Endothelial cell of umbilical vein (primary cell): ENCODE measurements at regions not wholly inside any gene's neighbourhood (a gene's known extent, or its start where the extent isn't known, plus 50 kb on each side); places are given as distances from the start of the nearest gene placed in this dataset.

Source experiments
- BruUV-seq: library from RNA; stranded (reverse); fragments of 400-500 nt; replicated peaks from 2 replicates; lab custom pipeline; 2021; lab: Mats Ljungman, UMichigan
- CTCF ChIA-PET: fragments of 300-600, 350-600 bp; sonication (Branson Sonifier 250); formaldehyde crosslinking; loops from one replicate; lab custom pipeline; 2021; ENCODE audit warnings: antibody characterized with exemption, inconsistent platforms; lab: Charles Lee
- POLR2A ChIA-PET: fragments of 300-600, 350-600 bp; sonication (Branson Sonifier 250); formaldehyde crosslinking; loops from one replicate; lab custom pipeline; 2021; ENCODE audit warnings: antibody characterized with exemption, inconsistent platforms; lab: Charles Lee
- DNase-seq: peaks from one replicate; pipeline ENCODE4 v3.0.0-alpha.2; 2011; ENCODE audit warnings: low read depth, low spot score
- FAIRE-seq: peaks from 2 replicates; lab custom pipeline; 2011; peaks lifted over from hg19 to GRCh38; lab: Jason Lieb, UNC
- H2AFZ ChIP-seq: 2 replicates; pipeline ENCODE4 v1.6.0; 2012; ENCODE audit warnings: low read depth, low read length, control low read depth, inconsistent platforms
- H3K27ac ChIP-seq: 2 replicates; pipeline ENCODE4 v1.5.1; 2011; ENCODE audit warnings: low read depth, mild to moderate bottlenecking, control low read depth, low read length, moderate library complexity; ENCODE audit not compliant: insufficient read depth
- H3K27me3 ChIP-seq, 2 experiments: 2 replicates each; pipeline versions ENCODE4 v1.6.0 to v1.6.1; 2011; ENCODE audit warnings: low read length in 2 of 2, mixed read lengths in 1 of 2; ENCODE audit not compliant: control insufficient read depth in 2 of 2, insufficient read depth in 2 of 2
- H3K36me3 ChIP-seq, 2 experiments: 2 replicates in 1 of 2; 3 replicates in 1 of 2; pipeline ENCODE4 v1.5.1; 2011; ENCODE audit warnings: low read length in 2 of 2, mild to moderate bottlenecking in 1 of 2, moderate library complexity in 1 of 2; ENCODE audit not compliant: control insufficient read depth in 2 of 2, insufficient read depth in 2 of 2; ENCODE audit errors: extremely low read depth in 1 of 2
- H3K4me1 ChIP-seq: 3 replicates; pipeline ENCODE4 v1.5.1; 2011; ENCODE audit warnings: mild to moderate bottlenecking, low read length; ENCODE audit not compliant: control insufficient read depth, insufficient read depth; ENCODE audit errors: extremely low read depth
- H3K4me2 ChIP-seq: 2 replicates; pipeline ENCODE4 v1.6.1; 2011; ENCODE audit warnings: low read length, control low read depth, mixed read lengths; ENCODE audit not compliant: insufficient read depth
- H3K4me3 ChIP-seq, 3 experiments: fragments of 200-600 bp in 1 of 3; sonication (generic), shearing (Covaris generic) in 1 of 3; replicated peaks in 1 of 3; 2 replicates each; pipeline ENCODE4 v1.5.1; 2011 to 2016; ENCODE audit warnings: control low read depth in 3 of 3, low read length in 3 of 3, mild to moderate bottlenecking in 2 of 3, inconsistent platforms in 1 of 3, low read depth in 1 of 3, moderate library complexity in 1 of 3; ENCODE audit not compliant: insufficient read depth in 1 of 3
- H3K79me2 ChIP-seq: 2 replicates; pipeline ENCODE4 v1.6.0; 2012; ENCODE audit warnings: low read length, inconsistent platforms; ENCODE audit not compliant: control insufficient read depth, insufficient read depth
- H3K9ac ChIP-seq: replicated peaks from 2 replicates; pipeline ENCODE3; 2011; ENCODE audit warnings: low read length, control low read depth; ENCODE audit not compliant: insufficient read depth; ENCODE audit errors: extremely low read depth
- H3K9me1 ChIP-seq: replicated peaks from 3 replicates; pipeline ENCODE4 v1.6.0; 2011; ENCODE audit warnings: mild to moderate bottlenecking, low read length; ENCODE audit not compliant: control insufficient read depth, insufficient read depth; ENCODE audit errors: extremely low read depth
- H3K9me3 ChIP-seq: replicated peaks from 2 replicates; pipeline ENCODE4 v1.5.1; 2012; ENCODE audit warnings: low read length, inconsistent platforms; ENCODE audit not compliant: control insufficient read depth, insufficient read depth
- H4K20me1 ChIP-seq: replicated peaks from 2 replicates; pipeline ENCODE3; 2011; ENCODE audit warnings: mild to moderate bottlenecking, low read length; ENCODE audit not compliant: control insufficient read depth, insufficient read depth; ENCODE audit errors: extremely low read depth
- CTCF ChIP-seq, 2 donors: IDR thresholded peaks; 1 replicate in 1 of 2; 2 replicates in 1 of 2; pipeline ENCODE4 v1.5.1; 2011; ENCODE audit warnings: low read length in 2 of 2, mild to moderate bottlenecking in 2 of 2, moderate library complexity in 2 of 2, control low read depth in 1 of 2, inconsistent platforms in 1 of 2, low read depth in 1 of 2; ENCODE audit not compliant: insufficient read depth in 1 of 2; ENCODE audit errors: extremely low read depth in 1 of 2
- EZH2 ChIP-seq: IDR thresholded peaks from 2 replicates; pipeline ENCODE4 v1.6.1; 2012; ENCODE audit warnings: borderline replicate concordance, low read depth, mild to moderate bottlenecking, moderate library complexity, low read length, inconsistent platforms; ENCODE audit not compliant: severe bottlenecking
- FOS ChIP-seq: IDR thresholded peaks from 2 replicates; pipeline ENCODE4 v1.6.1; 2011; ENCODE audit warnings: mild to moderate bottlenecking, low read length, moderate library complexity, borderline replicate concordance; ENCODE audit not compliant: insufficient read depth
- GATA2 ChIP-seq: IDR thresholded peaks from 2 replicates; pipeline ENCODE4 v1.7.0; 2011; ENCODE audit warnings: low read depth, mild to moderate bottlenecking, moderate library complexity, mixed read lengths, low read length; ENCODE audit not compliant: insufficient read length, insufficient read depth
- JUN ChIP-seq: IDR thresholded peaks from 2 replicates; pipeline ENCODE4 v1.6.1; 2011; ENCODE audit warnings: borderline replicate concordance, low read depth; ENCODE audit not compliant: insufficient read length, insufficient read depth
- MYC ChIP-seq: IDR thresholded peaks from one replicate; pipeline ENCODE4 v1.6.1; 2011; ENCODE audit warnings: mild to moderate bottlenecking, low read depth, low read length
- POLR2A ChIP-seq: IDR thresholded peaks from 2 replicates; pipeline ENCODE4 v1.6.1; 2012; ENCODE audit warnings: low read depth, mild to moderate bottlenecking, control low read depth, low read length
- POLR2AphosphoS5 ChIP-seq: IDR thresholded peaks from 2 replicates; pipeline ENCODE4 v1.6.1; 2012; ENCODE audit warnings: low read depth, mild to moderate bottlenecking, control low read depth, low read length, moderate library complexity; ENCODE audit not compliant: insufficient read depth
- dilution Hi-C: fragments of 300-500 bp; cut with MboI; formaldehyde crosslinking; loops from one replicate; pipeline ENCODE4 v1.15.0; 2019; ENCODE audit warnings: low sequenced_read_pairs; ENCODE audit not compliant: extremely low pct_ligation_motif_present
- intact Hi-C: fragments of 100-400 bp; cut with micrococcal nuclease; formaldehyde crosslinking; loops from one replicate; pipeline ENCODE4 v1.10.0; 2022
- TF ChIP-seq, protein P1 (sequence below): IDR thresholded peaks from 2 replicates; pipeline ENCODE4 v1.6.1; 2011; ENCODE audit not compliant: insufficient read depth, insufficient read length

DNA sequence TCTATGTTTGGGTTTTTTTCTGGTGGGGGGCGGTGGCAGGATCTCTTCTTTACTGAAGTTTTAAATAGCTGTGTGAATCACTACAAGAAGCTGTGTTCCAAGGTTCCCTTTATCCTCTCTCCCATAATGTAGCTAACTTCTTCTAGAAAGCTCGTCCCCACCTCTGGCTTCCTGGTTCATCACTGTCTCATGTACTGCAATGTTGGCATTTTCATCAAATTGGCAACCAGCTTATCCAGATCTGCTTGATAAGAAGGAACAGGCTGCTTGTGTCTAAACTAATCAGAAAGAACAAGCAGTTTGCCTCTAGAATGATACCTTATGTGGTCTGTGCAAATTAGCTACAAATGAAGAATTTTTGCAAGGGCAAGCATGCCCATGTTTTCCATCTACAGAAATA lies 130.8 kb downstream of the WT1 start:
- Histone ChIP-seq H4K20me1 (no peaks in the 10 kb centered on the region), H3K9ac (no peak overlapping the region), H2AFZ (no peak overlapping the region), H3K9me1 (no peaks in the 10 kb centered on the region), H3K79me2 (no peaks in the 10 kb centered on the region), H3K27me3 (no peaks in the 10 kb centered on the region), H3K4me1 (no peaks in the 10 kb centered on the region), H3K36me3 (no peaks in the 10 kb centered on the region), H3K27ac (no peak overlapping the region), H3K4me2 (no peak overlapping the region), H3K9me3 (no peaks in the 10 kb centered on the region), H3K4me3 (no peak overlapping the region)
- POLR2A ChIA-PET, result no interaction called here
- dilution Hi-C loops, result no loop called here
- intact Hi-C loops, result no loop called here
- TF ChIP-seq, protein P1, sequence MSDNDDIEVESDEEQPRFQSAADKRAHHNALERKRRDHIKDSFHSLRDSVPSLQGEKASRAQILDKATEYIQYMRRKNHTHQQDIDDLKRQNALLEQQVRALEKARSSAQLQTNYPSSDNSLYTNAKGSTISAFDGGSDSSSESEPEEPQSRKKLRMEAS, result no peak
- TF ChIP-seq EZH2 (no peak), MYC (no peak)
- FAIRE-seq (no peak), DNase-seq (no peak)
- no TSS peak for BruUV-seq
- CTCF ChIA-PET, result interaction anchor here (1.0 to 3.3 kb wide), 3 partner anchors 8 to 19 kb away, joined by 5 to 28 read pairs (median 6); no protein-coding TSS in a partner anchor

DNA sequence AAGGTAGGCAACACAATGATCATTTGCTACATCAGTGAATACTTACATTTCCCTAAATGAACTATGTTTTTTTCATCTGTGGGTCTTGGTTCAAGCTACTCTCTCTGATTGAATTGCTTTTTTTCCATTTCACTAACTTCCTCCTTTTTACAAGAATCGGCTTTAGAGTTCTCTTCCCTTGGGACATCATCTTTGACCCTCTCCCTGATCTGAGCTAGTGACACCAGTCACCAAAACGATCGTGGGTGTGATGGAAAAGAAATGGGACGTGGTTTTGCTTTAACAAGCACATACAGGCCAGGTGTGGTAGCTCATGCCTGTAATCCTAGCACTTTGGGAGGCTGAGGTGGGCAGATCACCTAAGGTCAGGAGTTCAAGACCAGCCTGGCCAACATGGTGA lies 129.9 kb downstream of the WT1 start:
- no peak overlapping the region for H3K9ac ChIP-seq
- BruUV-seq, result no TSS peak
- H3K79me2 ChIP-seq, result no peaks in the 10 kb centered on the region
- H3K27me3 ChIP-seq, result no peaks in the 10 kb centered on the region
- no peaks in the 10 kb centered on the region for H3K4me1 ChIP-seq
- no peaks in the 10 kb centered on the region for H3K36me3 ChIP-seq
- H3K4me2 ChIP-seq, result no peak overlapping the region
- dilution Hi-C loops, result no loop called here
- no peaks in the 10 kb centered on the region for H4K20me1 ChIP-seq
- TF ChIP-seq JUN (no peak), GATA2 (no peak), POLR2A (no peak), FOS (no peak), POLR2AphosphoS5 (no peak), EZH2 (no peak), MYC (no peak), CTCF (IDR thresholded peaks at IDR 0.05; ENCODE audit: extremely low read depth in 1 of 2, insufficient read depth in 1 of 2, low read depth in 1 of 2, low read length in 2 of 2) (no peak)
- TF ChIP-seq, protein P1, result no peak
- ChIA-PET CTCF (interaction anchor here (0.6 to 3.1 kb wide), 3 partner anchors 8 to 18 kb away, joined by 3 to 12 read pairs (median 6); no protein-coding TSS in a partner anchor), POLR2A (no interaction called here)
- no peak overlapping the region for H3K4me3 ChIP-seq
- H3K27ac ChIP-seq, result no peak overlapping the region
- H3K9me1 ChIP-seq, result no peaks in the 10 kb centered on the region
- DNase-seq, result no peak
- no peak for FAIRE-seq
- no peak overlapping the region for H2AFZ ChIP-seq
- H3K9me3 ChIP-seq, result no peaks in the 10 kb centered on the region
- intact Hi-C loops, result no loop called here
